Renal pelvis (tissue), 1 donor: ENCODE measurements at regions not wholly inside any gene's neighbourhood (a gene's known extent, or its start where the extent isn't known, plus 50 kb on each side); places are given as distances from the start of the nearest gene placed in this dataset.
A peak's percentile ranks its signal among the peaks of the same experiment; 100 is the strongest.

ENCODE experiments used
- DNase-seq: peaks from one replicate; pipeline ENCODE4 v3.0.0-alpha.2; 2013

- no peak for DNase-seq
Observed at GRCh38 chr19:46911456-46911855, 50.7 kb downstream of the ARHGAP35 start.

- no peak for DNase-seq
Observed at GRCh38 chr19:46913198-46913851, 52.5 kb downstream of the ARHGAP35 start.

GRCh38 chr19:46913852-46914430 is 53.1 kb downstream of the ARHGAP35 start:
- DNase-seq: peak; percentile 43

GRCh38 chr19:46915386-46915785 is 54.6 kb downstream of the ARHGAP35 start:
- DNase-seq: no peak

GRCh38 chr19:46917002-46917401 is 56.2 kb downstream of the ARHGAP35 start:
- DNase-seq: no peak

- DNase-seq: no peak
Observed at GRCh38 chr19:46919324-46919723, 58.5 kb downstream of the ARHGAP35 start.

- no peak for DNase-seq
Observed at GRCh38 chr19:46920362-46920761, 59.6 kb downstream of the ARHGAP35 start.

GRCh38 chr19:46921071-46921470 is 60.3 kb downstream of the ARHGAP35 start:
- DNase-seq: no peak

- DNase-seq: no peak
Observed at GRCh38 chr19:46922465-46922864, 61.7 kb downstream of the ARHGAP35 start.

GRCh38 chr19:46924874-46925547 is 64.2 kb downstream of the ARHGAP35 start:
- DNase-seq: no peak

- no peak for DNase-seq
Observed at GRCh38 chr19:46925548-46925950, 64.8 kb downstream of the ARHGAP35 start.

- no peak for DNase-seq
Observed at GRCh38 chr19:46926170-46927071, 65.6 kb downstream of the ARHGAP35 start.

- DNase-seq: no peak
Observed at GRCh38 chr19:46927106-46927505, 66.3 kb downstream of the ARHGAP35 start.

GRCh38 chr19:46927893-46928292 is 67.1 kb downstream of the ARHGAP35 start:
- DNase-seq: no peak

GRCh38 chr19:46928951-46929350 is 68.2 kb downstream of the ARHGAP35 start:
- no peak for DNase-seq

GRCh38 chr19:46931202-46931601 is 70.4 kb downstream of the ARHGAP35 start:
- no peak for DNase-seq

GRCh38 chr19:46932346-46932745 is 71.5 kb downstream of the ARHGAP35 start:
- DNase-seq: no peak

- no peak for DNase-seq
Observed at GRCh38 chr19:46935066-46935663, 74.4 kb downstream of the ARHGAP35 start.

- no peak for DNase-seq
Observed at GRCh38 chr19:46943150-46943946, 76.3 kb upstream of the NPAS1 start.

GRCh38 chr19:46944123-46944748 is 75.4 kb upstream of the NPAS1 start:
- DNase-seq: no peak
